Heart right ventricle (tissue), 16 donors: ENCODE measurements at regions not wholly inside any gene's neighbourhood (a gene's known extent, or its start where the extent isn't known, plus 50 kb on each side); places are given as distances from the start of the nearest gene placed in this dataset.

Experiments used
- ATAC-seq, 8 donors: fragments of 200-7000 bp; cut with Tn5 transposase; one replicate each; pipeline ENCODE4 v1.9.1; 2020; ENCODE audit warnings: mild to moderate bottlenecking in 8 of 8, moderate library complexity in 8 of 8, moderate number of reproducible peaks in 1 of 8
- DNase-seq, 2 donors: peaks; one replicate each; pipeline ENCODE4 v3.0.0-alpha.2; 2020
- H3K27ac ChIP-seq, 10 donors: fragments of 200-600 bp; sonication (generic) in 2 of 10; one replicate each; pipeline versions ENCODE4 v1.5.0 to v1.8.0; 2020 to 2022; ENCODE audit warnings: mild to moderate bottlenecking in 3 of 10
- H3K27me3 ChIP-seq, 7 donors: fragments of 200-600 bp; one replicate each; pipeline ENCODE4 v1.8.0; 2021 to 2022; ENCODE audit warnings: mild to moderate bottlenecking in 2 of 7
- H3K36me3 ChIP-seq, 9 donors: fragments of 200-600 bp; sonication (generic) in 1 of 9; one replicate each; pipeline versions ENCODE4 v1.5.0 to v1.8.0; 2020 to 2022; ENCODE audit warnings: mild to moderate bottlenecking in 2 of 9
- H3K4me1 ChIP-seq, 9 donors: fragments of 200-600 bp; sonication (generic) in 1 of 9; one replicate each; pipeline versions ENCODE4 v1.5.0 to v1.8.0; 2020 to 2022; ENCODE audit warnings: mild to moderate bottlenecking in 4 of 9
- H3K4me3 ChIP-seq, 10 donors: fragments of 200-600 bp; sonication (generic) in 2 of 10; one replicate each; pipeline versions ENCODE4 v1.5.0 to v1.8.0; 2020 to 2022; ENCODE audit warnings: mild to moderate bottlenecking in 7 of 10, moderate library complexity in 2 of 10
- H3K9me3 ChIP-seq, 11 donors: fragments of 200-600 bp in 10 of 11; sonication (generic) in 2 of 11; one replicate each; pipeline versions ENCODE4 v1.5.0 to v1.8.0; 2013 to 2022; ENCODE audit warnings: mild to moderate bottlenecking in 2 of 11, control low read depth in 1 of 11, moderate library complexity in 1 of 11
- WGBS, 2 donors: extraction: QIAGEN DNeasy Blood & Tissue Kit; methylation state at CpG; one replicate each; pipeline ENCODE4 v1.1.7; 2013; ENCODE audit warnings: inconsistent platforms in 1 of 2; 5-methylcytosine and 5-hydroxymethylcytosine counted together
- intact Hi-C, 10 donors: fragments of 100-400 bp; cut with DNase I; formaldehyde crosslinking; loops; one replicate each; pipeline versions ENCODE4 v1.11.1 to v1.14.2; 2022
- TF ChIP-seq, protein P1 (sequence below), 9 donors: fragments of 200-600 bp; sonication (generic) in 2 of 9; IDR thresholded peaks; one replicate each; pipeline versions ENCODE4 v1.5.0 to v1.8.0; 2021 to 2022; ENCODE audit warnings: antibody characterized with exemption in 9 of 9, mild to moderate bottlenecking in 5 of 9, moderate library complexity in 1 of 9
- donor health status: Arrhythmogenic right ventricular cardiomyopathy.
- donor health status: ischemic (EF 13 %, LVEDD 7.1; RV severe dilation, severe dysfunction).
- donor health status: healthy with polysubstance abuse.
- donor health status: DM: no; HTN: yes; CAD: no.
- donor health status: DM: no; HTN: no; CAD: no.
- donor health status: ischemic (EF 25% LVEDD 6.9; RV normal size, moderate dysfunction).
- donor health status: ischemic (EF 25% LVEDD 5.7; RV mildly dilated, moderate dysfunction).
- donor health status: healthy.
- donor health status: DM: yes; HTN: yes; CAD: no.
- donor health status: Ischemic cardiomyopathy.
- donor health status: ischemic (EF 35%, LVEDD 5.7; RV mildly dilated, moderate dysfunction).
- donor health status: nonischemic (EF 11% LVEDD 7.7; RV severe dilation, severe dysfunction).
- donor health status: DM: yes; HTN: yes; CAD: no.
- donor health status: PGD.
- donor health status: ischemic (EF 29% LVEDD 5.4; RV normal size, mild dysfunction).
- donor health status: nonischemic (EF 23%, LVEDD 6.1; RV moderate dilation, normal function).

GRCh38 chr11:25423436-25424199, 908.3 kb upstream of the ANO3 start:
- H3K36me3 ChIP-seq, result no peaks in the 10 kb centered on the region
- 42 to 48% methylated on average over 9 of the region's 9 CpGs for WGBS, 2 donors
- DNase-seq (no peak), ATAC-seq (peak in 3 of 8 donors; percentile 29 to 58 (median 55))
- TF ChIP-seq, protein P1, sequence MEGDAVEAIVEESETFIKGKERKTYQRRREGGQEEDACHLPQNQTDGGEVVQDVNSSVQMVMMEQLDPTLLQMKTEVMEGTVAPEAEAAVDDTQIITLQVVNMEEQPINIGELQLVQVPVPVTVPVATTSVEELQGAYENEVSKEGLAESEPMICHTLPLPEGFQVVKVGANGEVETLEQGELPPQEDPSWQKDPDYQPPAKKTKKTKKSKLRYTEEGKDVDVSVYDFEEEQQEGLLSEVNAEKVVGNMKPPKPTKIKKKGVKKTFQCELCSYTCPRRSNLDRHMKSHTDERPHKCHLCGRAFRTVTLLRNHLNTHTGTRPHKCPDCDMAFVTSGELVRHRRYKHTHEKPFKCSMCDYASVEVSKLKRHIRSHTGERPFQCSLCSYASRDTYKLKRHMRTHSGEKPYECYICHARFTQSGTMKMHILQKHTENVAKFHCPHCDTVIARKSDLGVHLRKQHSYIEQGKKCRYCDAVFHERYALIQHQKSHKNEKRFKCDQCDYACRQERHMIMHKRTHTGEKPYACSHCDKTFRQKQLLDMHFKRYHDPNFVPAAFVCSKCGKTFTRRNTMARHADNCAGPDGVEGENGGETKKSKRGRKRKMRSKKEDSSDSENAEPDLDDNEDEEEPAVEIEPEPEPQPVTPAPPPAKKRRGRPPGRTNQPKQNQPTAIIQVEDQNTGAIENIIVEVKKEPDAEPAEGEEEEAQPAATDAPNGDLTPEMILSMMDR (IDR thresholded peaks at IDR 0.05), result no peak
- H3K27me3 ChIP-seq, result no peaks in the 10 kb centered on the region
- H3K4me1 ChIP-seq, result no peaks in the 10 kb centered on the region
- intact Hi-C loops, result no loop called here
- H3K4me3 ChIP-seq, result no peak overlapping the region
- H3K9me3 ChIP-seq, result peaks cover 0 to 6% (median 0%) of the 10 kb centered on the region in 11 donors
- H3K27ac ChIP-seq, result peak overlapping the region in 1 of 10 donors; percentile 21

- Histone ChIP-seq H3K4me3 (no peak overlapping the region), H3K27ac (no peak overlapping the region), H3K9me3 (no peaks in the 10 kb centered on the region), H3K4me1 (no peaks in the 10 kb centered on the region), H3K27me3 (no peaks in the 10 kb centered on the region), H3K36me3 (no peaks in the 10 kb centered on the region)
- TF ChIP-seq, protein P1 (IDR thresholded peaks at IDR 0.05), result no peak
- 71 to 72% methylated on average over 2 of the region's 2 CpGs for whole genome bisulfite sequencing, 2 donors
- no peak for DNase-seq
- intact Hi-C loops, result no loop called here
- ATAC-seq, result no peak
Measured at GRCh38 chr11:25432376-25432775, 899.6 kb upstream of the ANO3 start.

- Histone ChIP-seq H3K27me3 (no peaks in the 10 kb centered on the region), H3K27ac (no peak overlapping the region), H3K36me3 (no peaks in the 10 kb centered on the region), H3K4me1 (no peaks in the 10 kb centered on the region), H3K9me3 (no peaks in the 10 kb centered on the region), H3K4me3 (no peak overlapping the region)
- no peak for DNase-seq
- no peak for ATAC-seq
- intact Hi-C loops, result no loop called here
- WGBS, 2 donors, result 69 to 80% methylated on average over 1 of the region's 1 CpG
- TF ChIP-seq, protein P1 (IDR thresholded peaks at IDR 0.05), result no peak
Measured at GRCh38 chr11:25435197-25435596, 896.7 kb upstream of the ANO3 start.

- Histone ChIP-seq H3K27me3 (no peaks in the 10 kb centered on the region), H3K9me3 (no peaks in the 10 kb centered on the region), H3K4me3 (no peak overlapping the region), H3K36me3 (no peaks in the 10 kb centered on the region), H3K27ac (no peak overlapping the region), H3K4me1 (no peaks in the 10 kb centered on the region)
- WGBS, 2 donors, result 61 to 72% methylated on average over 2 of the region's 2 CpGs
- DNase-seq, result no peak
- intact Hi-C loops, result no loop called here
- TF ChIP-seq, protein P1 (IDR thresholded peaks at IDR 0.05), result no peak
- no peak for ATAC-seq
Measured at GRCh38 chr11:25436326-25436725, 895.6 kb upstream of the ANO3 start.
